ENCODE measurements at regions not wholly inside any gene's neighbourhood (a gene's known extent, or its start where the extent isn't known, plus 50 kb on each side); places are given as distances from the start of the nearest gene placed in this dataset.
"Not testable (repeated sequence)": the region's sequence is repeated elsewhere in the genome, so short reads cannot be mapped to it uniquely, and the experiment has no call there.

GRCh38 chr6:113763311-113763766, 93.8 kb upstream of the MARCKS start:
- no peak for DNase-seq (ENCODE audit: low spot score)

- DNase-seq (ENCODE audit: low spot score): no peak
These were observed 93.3 kb upstream of the MARCKS start for GRCh38 chr6:113763876-113764275.

- DNase-seq (ENCODE audit: low spot score): no peak
These were observed 91.2 kb upstream of the MARCKS start for GRCh38 chr6:113765909-113766308.

- DNase-seq (ENCODE audit: low spot score): no peak
These were observed 89.2 kb upstream of the MARCKS start for GRCh38 chr6:113767985-113768384.

- DNase-seq (ENCODE audit: low spot score): no peak
These were observed 84.2 kb upstream of the MARCKS start for GRCh38 chr6:113772961-113773360.

- DNase-seq (ENCODE audit: low spot score): no peak
These were observed 82.9 kb upstream of the MARCKS start for GRCh38 chr6:113774127-113774825.

- DNase-seq (ENCODE audit: low spot score): no peak
These were observed 80.1 kb upstream of the MARCKS start for GRCh38 chr6:113776998-113777397.

- DNase-seq (ENCODE audit: low spot score): no peak
These were observed 79.5 kb upstream of the MARCKS start for GRCh38 chr6:113777601-113778000.

- DNase-seq (ENCODE audit: low spot score): no peak
These were observed 77.5 kb upstream of the MARCKS start for GRCh38 chr6:113779656-113780055.

GRCh38 chr6:113782636-113783035, 74.5 kb upstream of the MARCKS start:
- no peak for DNase-seq (ENCODE audit: low spot score)

GRCh38 chr6:113786168-113786567, 71.0 kb upstream of the MARCKS start:
- no peak for DNase-seq (ENCODE audit: low spot score)

- DNase-seq (ENCODE audit: low spot score): no peak
These were observed 68.6 kb upstream of the MARCKS start for GRCh38 chr6:113788586-113788985.

- DNase-seq (ENCODE audit: low spot score): not testable (repeated sequence)
These were observed 65.9 kb upstream of the MARCKS start for GRCh38 chr6:113791225-113791624.

GRCh38 chr6:113795371-113795770, 61.8 kb upstream of the MARCKS start:
- not testable (repeated sequence) for DNase-seq (ENCODE audit: low spot score)

- DNase-seq (ENCODE audit: low spot score): no peak
These were observed 61.1 kb upstream of the MARCKS start for GRCh38 chr6:113796038-113796437.

- no peak for DNase-seq (ENCODE audit: low spot score)
These were observed 54.4 kb upstream of the MARCKS start for GRCh38 chr6:113802779-113803178.

- DNase-seq (ENCODE audit: low spot score): no peak
These were observed 51.9 kb upstream of the MARCKS start for GRCh38 chr6:113805173-113805790.

GRCh38 chr6:113805811-113806495, 51.2 kb upstream of the MARCKS start:
- no peak for DNase-seq (ENCODE audit: low spot score)
